GM21717 (cell line): ENCODE measurements at regions not wholly inside any gene's neighbourhood (a gene's known extent, or its start where the extent isn't known, plus 50 kb on each side); places are given as distances from the start of the nearest gene placed in this dataset.

Source experiments
- ATAC-seq: cut with Tn5 transposase; IDR thresholded peaks from one replicate; pipeline ENCODE4 v1.9.1; 2021; ENCODE audit warnings: mild to moderate bottlenecking, moderate library complexity; ENCODE audit not compliant: unreplicated experiment

- ATAC-seq: no peak
Measured at GRCh38 chr6:137687818-137688217, 179.2 kb upstream of the TNFAIP3 start.

- ATAC-seq: no peak
Measured at GRCh38 chr6:137688230-137688971, 178.7 kb upstream of the TNFAIP3 start.

DNA sequence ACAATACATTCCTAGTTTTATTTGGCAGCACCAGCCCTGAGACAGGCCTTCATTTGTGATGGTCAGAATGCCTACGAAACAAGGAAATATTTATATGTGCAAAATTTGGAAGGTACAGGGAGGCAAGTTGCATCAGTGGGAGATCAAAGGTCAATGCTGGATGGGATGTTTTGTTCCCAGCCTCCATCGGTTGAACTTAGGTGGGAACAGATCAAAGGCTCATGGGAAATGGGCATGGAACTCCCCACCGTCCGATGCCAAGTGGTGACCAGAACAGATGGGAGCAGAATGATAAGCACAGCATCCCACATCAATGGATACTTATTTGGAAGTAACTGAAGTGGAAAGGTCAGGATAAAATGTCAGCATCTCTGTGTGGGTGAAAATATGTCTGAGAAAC lies 177.7 kb upstream of the TNFAIP3 start:
- no peak for ATAC-seq

GRCh38 chr6:137690034-137690433 lies 177.0 kb upstream of the TNFAIP3 start:
- no peak for ATAC-seq

DNA sequence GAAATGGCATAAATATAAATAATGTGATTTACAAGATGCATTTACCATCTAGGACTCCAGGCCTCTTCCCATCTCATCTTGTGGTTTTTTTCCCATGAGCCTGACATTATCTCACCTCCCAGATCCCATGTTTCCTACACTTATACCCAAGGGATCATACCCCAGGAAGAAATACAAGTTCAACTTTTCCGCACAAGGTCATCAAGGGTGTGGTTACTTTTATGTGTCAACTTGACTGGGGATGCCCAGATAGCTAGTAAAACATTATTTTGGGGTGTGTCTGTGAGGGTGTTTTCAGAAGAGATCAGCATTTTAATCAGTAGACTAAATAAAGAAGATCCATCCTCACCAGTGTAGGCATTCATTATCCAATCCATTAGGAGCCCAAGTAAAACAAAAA lies 176.3 kb upstream of the TNFAIP3 start:
- ATAC-seq: no peak

- no peak for ATAC-seq
Measured at GRCh38 chr6:137692308-137692707, 174.8 kb upstream of the TNFAIP3 start.

- ATAC-seq: no peak
Measured at GRCh38 chr6:137692806-137693205, 174.3 kb upstream of the TNFAIP3 start.

DNA sequence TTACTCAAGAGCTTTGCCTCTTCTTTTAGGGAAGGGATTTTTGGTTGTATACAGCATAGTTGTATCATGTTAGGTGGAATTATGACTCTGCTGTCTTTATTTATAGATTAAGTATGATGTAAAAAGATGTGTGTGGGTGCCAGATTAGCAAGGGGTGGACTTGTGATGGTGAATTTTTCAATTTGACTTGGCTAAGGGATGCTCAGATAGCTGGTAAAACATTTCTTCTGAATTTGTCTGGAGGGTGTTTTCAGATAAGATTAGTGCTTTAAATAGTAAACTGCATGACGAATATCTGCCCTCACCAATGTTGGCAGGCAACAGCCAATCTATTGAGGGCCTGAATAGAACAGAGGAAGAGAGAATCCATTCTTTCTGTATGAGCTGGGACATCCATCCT lies 173.3 kb upstream of the TNFAIP3 start:
- ATAC-seq: no peak

DNA sequence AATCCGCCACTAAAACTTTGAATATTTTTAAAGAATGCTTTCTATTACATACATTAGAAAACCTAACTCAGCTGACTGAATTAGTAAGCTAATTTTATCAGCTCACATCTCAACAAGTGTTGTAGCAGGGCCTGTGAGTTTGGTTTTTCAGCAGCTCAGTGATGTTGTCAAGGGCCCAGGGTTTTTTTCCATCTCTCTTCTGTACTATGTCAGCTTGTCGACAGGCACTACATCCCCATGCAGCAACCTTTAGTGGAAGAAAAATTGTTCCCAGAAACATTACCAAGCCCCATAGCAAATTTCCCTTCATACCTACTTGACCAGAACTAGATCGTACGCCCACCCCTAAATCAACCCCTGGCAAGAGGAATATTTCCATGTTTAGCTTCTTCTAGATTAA lies 170.3 kb upstream of the TNFAIP3 start:
- ATAC-seq: no peak

DNA sequence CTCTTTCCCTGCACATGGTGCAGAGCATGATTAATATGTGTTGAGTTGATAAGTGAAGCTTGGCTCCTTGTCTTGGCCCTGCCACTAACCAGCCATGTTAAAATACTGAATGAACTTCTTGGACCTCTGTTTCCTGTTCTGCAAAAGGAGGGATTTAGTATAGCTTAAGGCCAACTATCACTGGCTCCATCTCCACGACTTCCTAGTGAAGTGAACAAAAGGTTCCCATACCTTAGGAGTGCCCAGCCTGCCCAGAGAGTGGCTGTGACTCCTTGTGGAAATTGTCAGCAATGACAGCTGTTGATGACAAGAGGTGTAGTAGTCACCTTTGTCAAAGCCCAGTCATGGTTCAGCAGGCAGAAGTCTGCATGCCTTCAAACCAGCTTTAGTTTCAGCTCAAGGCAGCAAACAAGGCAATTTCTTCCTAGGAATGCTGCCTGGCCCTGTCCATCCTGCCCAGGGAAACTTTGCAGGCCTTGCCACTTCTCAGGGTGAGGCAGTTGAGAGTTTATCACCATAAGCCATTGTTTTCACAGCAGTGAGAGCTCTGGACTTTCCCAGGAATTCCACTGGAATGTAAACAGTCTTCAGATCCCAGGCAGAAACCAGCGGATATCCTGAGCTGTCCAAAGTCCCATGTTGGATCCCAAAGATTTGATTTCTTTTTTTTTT lies 169.7 kb upstream of the TNFAIP3 start:
- peak; percentile 42 for ATAC-seq

GRCh38 chr6:137698636-137699030 lies 168.4 kb upstream of the TNFAIP3 start:
- no peak for ATAC-seq

- no peak for ATAC-seq
Measured at GRCh38 chr6:137699031-137699683, 167.9 kb upstream of the TNFAIP3 start.

DNA sequence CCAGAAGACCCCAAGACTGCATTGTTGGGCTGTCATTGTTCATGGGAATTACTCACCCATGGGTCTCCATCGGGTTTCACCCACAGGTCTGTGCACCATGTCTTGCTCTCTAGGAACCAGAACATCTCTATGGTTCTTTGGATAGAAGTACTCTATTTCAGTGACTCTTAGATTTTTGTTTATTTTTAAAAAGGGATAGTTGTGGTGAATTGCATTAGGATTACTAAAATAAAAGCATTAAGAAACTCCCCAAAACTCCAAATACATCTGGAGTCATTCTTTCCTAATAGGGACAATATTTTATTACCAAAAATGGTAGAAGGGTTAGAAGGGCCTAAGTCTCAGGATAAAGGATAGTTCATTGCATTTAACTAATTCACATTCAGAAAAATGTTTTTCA lies 166.9 kb upstream of the TNFAIP3 start:
- ATAC-seq: no peak

DNA sequence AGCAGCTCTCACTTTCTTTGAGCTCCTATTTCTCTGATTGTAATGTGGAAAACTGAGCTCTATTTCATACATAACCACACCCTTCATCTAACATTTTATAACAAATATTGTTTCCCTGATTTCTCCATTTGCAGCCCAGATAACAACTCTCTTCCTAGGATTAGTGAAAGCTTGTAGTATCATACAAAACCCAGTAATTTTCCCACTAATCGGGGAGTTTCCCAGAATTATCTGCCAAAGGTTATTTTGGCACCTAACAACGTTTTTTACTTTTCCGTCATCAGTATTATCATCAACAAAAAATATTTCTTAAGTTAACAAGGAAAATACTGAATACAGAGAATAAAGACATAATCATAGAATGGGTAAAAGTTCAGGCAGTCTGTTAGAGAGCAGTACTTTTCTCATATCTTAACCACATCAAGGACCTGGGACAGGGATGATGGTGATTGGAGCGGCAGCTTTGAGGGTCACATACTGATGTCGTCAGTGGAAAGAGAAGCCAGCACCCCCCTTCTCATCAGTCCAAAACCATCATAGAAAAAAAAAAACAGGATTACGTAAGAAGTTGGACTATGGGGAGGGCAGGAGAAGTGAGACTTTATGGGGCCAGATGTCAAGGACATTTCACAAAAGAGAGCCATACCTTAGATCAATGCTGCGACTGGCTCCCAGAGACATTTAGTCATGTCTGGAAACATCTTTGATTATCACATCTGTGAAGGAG lies 166.1 kb upstream of the TNFAIP3 start:
- ATAC-seq: no peak

- ATAC-seq: no peak
Measured at GRCh38 chr6:137701942-137702341, 165.1 kb upstream of the TNFAIP3 start.

- ATAC-seq: no peak
Measured at GRCh38 chr6:137702791-137703424, 164.2 kb upstream of the TNFAIP3 start.

DNA sequence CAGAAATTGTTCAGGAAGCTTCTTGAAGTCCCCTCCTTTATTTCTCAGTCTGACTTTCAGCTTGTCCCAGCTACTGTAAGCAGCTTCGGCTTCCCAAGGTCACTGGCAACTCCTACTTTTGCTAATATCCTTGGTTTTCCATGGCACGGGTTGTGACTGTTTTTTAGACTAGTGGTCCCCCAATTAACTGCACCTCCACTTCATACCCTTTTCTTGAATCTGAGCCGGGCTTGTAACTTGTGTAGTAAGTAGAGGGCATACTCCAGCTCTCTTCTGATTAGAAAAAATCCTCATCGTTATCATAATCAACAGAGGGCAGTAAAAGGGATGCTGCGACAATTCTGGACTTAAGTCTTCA lies 162.3 kb upstream of the TNFAIP3 start:
- no peak for ATAC-seq

- no peak for ATAC-seq
Measured at GRCh38 chr6:137705160-137706082, 161.6 kb upstream of the TNFAIP3 start.

DNA sequence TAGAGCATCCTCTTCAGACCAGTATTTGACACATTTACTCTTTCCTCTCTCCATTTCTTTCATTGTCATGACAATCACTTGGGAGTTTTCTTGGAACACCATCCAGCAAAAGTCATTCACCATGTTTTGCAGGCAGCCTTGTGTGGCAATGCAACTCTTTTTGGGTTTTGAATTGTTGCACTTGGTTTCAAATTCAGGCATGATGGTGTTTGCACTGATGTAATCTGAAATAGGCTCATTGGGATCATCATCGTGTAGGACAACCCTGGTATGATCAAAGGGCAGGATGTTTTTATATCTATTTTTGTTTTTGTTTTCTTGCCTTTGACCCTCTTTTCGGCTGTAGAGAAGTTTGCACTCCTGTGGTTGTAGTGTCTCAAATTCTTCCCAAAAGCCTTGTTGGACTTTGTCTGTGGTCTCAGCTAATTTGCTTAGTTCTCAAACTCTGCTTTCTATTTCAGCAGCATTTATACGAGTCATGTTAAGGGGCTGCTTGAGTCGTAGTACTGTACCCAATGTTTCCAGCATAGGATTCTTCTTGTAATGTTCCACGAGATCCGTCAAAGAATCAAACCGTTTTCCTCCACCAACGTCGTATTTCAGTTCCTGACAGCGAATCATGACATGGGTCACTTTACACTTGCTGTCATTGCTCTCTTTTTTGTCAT lies 160.8 kb upstream of the TNFAIP3 start:
- no peak for ATAC-seq
